Activated B cell treated with CpG ODN at 0.5 μM for 24 hours (primary cell): ENCODE measurements at regions not wholly inside any gene's neighbourhood (a gene's known extent, or its start where the extent isn't known, plus 50 kb on each side); places are given as distances from the start of the nearest gene placed in this dataset.

ENCODE experiments used
- ATAC-seq: fragments of 200-7000 bp; cut with Tn5 transposase; one replicate; pipeline ENCODE4 v1.10.0; 2021; ENCODE audit warnings: low read depth, mild to moderate bottlenecking, moderate library complexity
- CTCF ChIA-PET: fragments of 350-600 bp; sonication (Branson Sonifier 250); formaldehyde crosslinking; loops from one replicate; lab custom pipeline; 2021; ENCODE audit warnings: antibody characterized with exemption; lab: Charles Lee
- POLR2A ChIA-PET: fragments of 350-600 bp; sonication (Branson Sonifier 250); formaldehyde crosslinking; loops from one replicate; lab custom pipeline; 2021; ENCODE audit warnings: antibody characterized with exemption; lab: Charles Lee
- DNase-seq: peaks from one replicate; pipeline ENCODE4 v3.0.0; 2022
- H3K27ac Mint-ChIP-seq: one replicate; pipeline ENCODE4 v1.8.0; 2020; ENCODE audit warnings: mixed read lengths
- H3K27me3 Mint-ChIP-seq: one replicate; pipeline ENCODE4 v1.8.0; 2021; ENCODE audit warnings: mixed read lengths
- H3K36me3 Mint-ChIP-seq: one replicate; pipeline ENCODE4 v1.8.0; 2021; ENCODE audit warnings: low read depth, mixed read lengths
- H3K4me1 Mint-ChIP-seq: one replicate; pipeline ENCODE4 v1.8.0; 2021; ENCODE audit warnings: mixed read lengths
- H3K4me3 Mint-ChIP-seq: one replicate; pipeline ENCODE4 v1.8.0; 2020; ENCODE audit warnings: mild to moderate bottlenecking, mixed read lengths
- H3K9me3 Mint-ChIP-seq: one replicate; pipeline ENCODE4 v1.8.0; 2020; ENCODE audit warnings: mixed read lengths
- CTCF ChIP-seq: fragments of 200-600 bp; IDR thresholded peaks from one replicate; pipeline ENCODE4 v1.8.0; 2022; ENCODE audit warnings: antibody characterized with exemption, mild to moderate bottlenecking
- intact Hi-C: fragments of 100-400 bp; cut with micrococcal nuclease; formaldehyde crosslinking; loops from one replicate; pipeline ENCODE4 v1.15.1; 2024

GRCh38 chr5:61815339-61815738 lies 483.3 kb downstream of the ZSWIM6 start:
- POLR2A ChIA-PET: no interaction called here
- TF ChIP-seq CTCF: no peak
- ATAC-seq: no peak

GRCh38 chr5:61816146-61816545 lies 484.1 kb downstream of the ZSWIM6 start:
- no peak for ATAC-seq
- no peak for TF ChIP-seq CTCF
- CTCF ChIA-PET: no interaction called here
- no peak overlapping the region for H3K27ac Mint-ChIP-seq
- H3K27me3 Mint-ChIP-seq: peaks cover 9% of the 10 kb centered on the region
- intact Hi-C loops: no loop called here
- H3K4me3 Mint-ChIP-seq: no peak overlapping the region
- POLR2A ChIA-PET: no interaction called here
- H3K9me3 Mint-ChIP-seq: peaks cover 2% of the 10 kb centered on the region
- H3K36me3 Mint-ChIP-seq: no peaks in the 10 kb centered on the region
- no peak for DNase-seq
- no peaks in the 10 kb centered on the region for H3K4me1 Mint-ChIP-seq

More at GRCh38 chr5:61815339-61815738, 483.3 kb downstream of the ZSWIM6 start:
- DNase-seq: no peak
- Mint-ChIP-seq H3K27me3 (peaks cover 9% of the 10 kb centered on the region), H3K36me3 (no peaks in the 10 kb centered on the region), H3K27ac (no peak overlapping the region), H3K4me3 (no peak overlapping the region), H3K9me3 (peaks cover 2% of the 10 kb centered on the region), H3K4me1 (no peaks in the 10 kb centered on the region)
- intact Hi-C loops: no loop called here
- CTCF ChIA-PET: no interaction called here

GRCh38 chr5:61816585-61817450 lies 484.8 kb downstream of the ZSWIM6 start:
- Mint-ChIP-seq H3K36me3 (no peaks in the 10 kb centered on the region), H3K4me1 (no peaks in the 10 kb centered on the region), H3K9me3 (peaks cover 2% of the 10 kb centered on the region), H3K4me3 (no peak overlapping the region), H3K27ac (no peak overlapping the region), H3K27me3 (peaks cover 4% of the 10 kb centered on the region)
- DNase-seq (no peak), ATAC-seq (no peak)
- intact Hi-C loops: no loop called here
- ChIA-PET POLR2A (no interaction called here), CTCF (no interaction called here)
- no peak for TF ChIP-seq CTCF

GRCh38 chr5:61817472-61818326 lies 485.6 kb downstream of the ZSWIM6 start:
- Mint-ChIP-seq H3K27ac (no peak overlapping the region), H3K36me3 (no peaks in the 10 kb centered on the region), H3K9me3 (peaks cover 2% of the 10 kb centered on the region), H3K4me1 (no peaks in the 10 kb centered on the region), H3K27me3 (peaks cover 4% of the 10 kb centered on the region), H3K4me3 (no peak overlapping the region)
- no peak for DNase-seq
- intact Hi-C loops: no loop called here
- ATAC-seq: no peak
- TF ChIP-seq CTCF: no peak
- ChIA-PET CTCF (no interaction called here), POLR2A (no interaction called here)

- ChIA-PET CTCF (no interaction called here), POLR2A (no interaction called here)
- H3K9me3 Mint-ChIP-seq: peaks cover 2% of the 10 kb centered on the region
- no peaks in the 10 kb centered on the region for H3K4me1 Mint-ChIP-seq
- no peak for TF ChIP-seq CTCF
- intact Hi-C loops: no loop called here
- H3K27me3 Mint-ChIP-seq: peaks cover 3% of the 10 kb centered on the region
- no peak overlapping the region for H3K27ac Mint-ChIP-seq
- no peak for ATAC-seq
- no peak for DNase-seq
- no peak overlapping the region for H3K4me3 Mint-ChIP-seq
- H3K36me3 Mint-ChIP-seq: no peaks in the 10 kb centered on the region
Measured at GRCh38 chr5:61820836-61821235, 485.2 kb upstream of the KIF2A start.
